DND-41 (cell line): ENCODE measurements at regions not wholly inside any gene's neighbourhood (a gene's known extent, or its start where the extent isn't known, plus 50 kb on each side); places are given as distances from the start of the nearest gene placed in this dataset.

Experiments used
- EZH2 ChIP-seq: IDR thresholded peaks from 3 replicates; pipeline ENCODE4 v1.6.1; 2012; ENCODE audit warnings: borderline replicate concordance, low read depth, mild to moderate bottlenecking, moderate library complexity, low read length, inconsistent platforms; ENCODE audit not compliant: severe bottlenecking
- TF ChIP-seq, protein P1 (sequence below): IDR thresholded peaks from 2 replicates; pipeline ENCODE4 v1.5.1; 2012; ENCODE audit warnings: borderline replicate concordance, low read length, moderate library complexity, mild to moderate bottlenecking; ENCODE audit not compliant: poor library complexity, severe bottlenecking; ENCODE audit errors: extremely low read depth

DNA sequence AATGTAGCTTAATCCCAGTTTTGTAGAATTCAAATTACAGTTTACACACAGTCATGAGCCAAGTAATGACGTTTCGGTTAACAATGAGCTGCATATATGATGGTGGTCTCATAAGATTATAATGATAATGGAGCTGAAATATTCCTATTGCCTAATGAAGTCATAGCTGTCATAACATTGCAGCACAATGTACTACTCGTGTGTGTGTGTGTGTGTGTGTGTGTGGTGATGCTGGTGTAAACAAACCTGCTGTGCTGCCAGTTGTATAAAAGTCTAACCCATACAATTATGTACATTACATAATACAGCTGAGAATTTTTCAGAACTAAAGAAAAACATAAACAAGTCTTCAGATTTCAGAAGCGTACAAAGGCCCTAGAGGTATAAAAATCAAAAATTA lies 66.7 kb upstream of the ARID1B start:
- TF ChIP-seq, protein P1, sequence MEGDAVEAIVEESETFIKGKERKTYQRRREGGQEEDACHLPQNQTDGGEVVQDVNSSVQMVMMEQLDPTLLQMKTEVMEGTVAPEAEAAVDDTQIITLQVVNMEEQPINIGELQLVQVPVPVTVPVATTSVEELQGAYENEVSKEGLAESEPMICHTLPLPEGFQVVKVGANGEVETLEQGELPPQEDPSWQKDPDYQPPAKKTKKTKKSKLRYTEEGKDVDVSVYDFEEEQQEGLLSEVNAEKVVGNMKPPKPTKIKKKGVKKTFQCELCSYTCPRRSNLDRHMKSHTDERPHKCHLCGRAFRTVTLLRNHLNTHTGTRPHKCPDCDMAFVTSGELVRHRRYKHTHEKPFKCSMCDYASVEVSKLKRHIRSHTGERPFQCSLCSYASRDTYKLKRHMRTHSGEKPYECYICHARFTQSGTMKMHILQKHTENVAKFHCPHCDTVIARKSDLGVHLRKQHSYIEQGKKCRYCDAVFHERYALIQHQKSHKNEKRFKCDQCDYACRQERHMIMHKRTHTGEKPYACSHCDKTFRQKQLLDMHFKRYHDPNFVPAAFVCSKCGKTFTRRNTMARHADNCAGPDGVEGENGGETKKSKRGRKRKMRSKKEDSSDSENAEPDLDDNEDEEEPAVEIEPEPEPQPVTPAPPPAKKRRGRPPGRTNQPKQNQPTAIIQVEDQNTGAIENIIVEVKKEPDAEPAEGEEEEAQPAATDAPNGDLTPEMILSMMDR, result no peak
- TF ChIP-seq EZH2, result no peak
